Prostate gland (tissue), 2 donors: ENCODE measurements at regions not wholly inside any gene's neighbourhood (a gene's known extent, or its start where the extent isn't known, plus 50 kb on each side); places are given as distances from the start of the nearest gene placed in this dataset.

ENCODE experiments used
- POLR2A ChIP-seq: fragments of 450-650 bp; IDR thresholded peaks from one replicate; pipeline ENCODE4 v1.6.1; 2016; ENCODE audit warnings: antibody characterized with exemption, mild to moderate bottlenecking
- POLR2AphosphoS5 ChIP-seq: sonication (generic); formaldehyde crosslinking; IDR thresholded peaks from one replicate; pipeline ENCODE4 v1.6.1; 2017; ENCODE audit warnings: antibody characterized with exemption
- TF ChIP-seq, protein P1 (sequence below), 4 experiments: fragments of 200-600 bp in 2 of 4; fragments of 450-650 bp in 2 of 4; sonication (generic) in 2 of 4; IDR thresholded peaks; 1 replicate in 3 of 4; 2 replicates in 1 of 4; pipeline ENCODE4 v1.5.1; 2016 to 2019; ENCODE audit warnings: antibody characterized with exemption in 4 of 4, mild to moderate bottlenecking in 2 of 4, moderate library complexity in 2 of 4

DNA sequence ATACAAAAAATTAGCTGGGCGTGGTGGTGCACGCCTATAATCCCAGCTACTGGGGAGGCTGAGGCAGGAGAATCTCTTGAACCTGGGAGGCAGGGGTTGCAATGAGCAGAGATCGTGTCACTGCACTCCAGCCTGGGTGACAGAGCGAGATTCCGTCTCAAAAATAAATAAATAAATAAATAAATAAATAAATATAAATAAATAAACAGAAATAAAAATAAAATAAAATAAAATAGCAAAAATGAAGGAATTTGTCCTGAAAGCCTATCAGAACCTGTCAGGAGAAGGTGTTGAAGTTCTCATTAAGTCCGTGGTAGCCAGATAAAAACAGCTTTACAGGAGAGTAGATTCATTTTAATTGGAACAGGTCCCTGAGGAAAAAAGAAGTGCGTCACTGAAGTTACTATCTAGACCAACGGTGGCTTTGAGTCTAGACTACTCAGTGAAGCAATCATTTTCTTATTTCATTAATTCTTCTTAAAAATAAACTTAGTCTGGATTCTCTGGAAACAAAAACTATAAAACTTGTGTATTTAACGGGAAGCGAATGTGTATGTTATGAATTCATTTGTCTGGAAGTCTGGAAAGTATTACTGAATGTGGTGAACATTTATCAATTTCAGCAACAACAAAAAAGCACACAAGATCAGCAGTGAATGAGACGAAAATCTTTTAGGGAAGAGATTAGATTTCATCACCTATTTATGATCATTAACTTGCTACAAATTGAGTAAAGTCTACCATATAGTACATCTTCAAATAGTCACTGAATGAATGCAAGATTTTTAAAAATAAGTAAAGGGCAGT lies 248.5 kb upstream of the PDE3A start:
- TF ChIP-seq, protein P1, sequence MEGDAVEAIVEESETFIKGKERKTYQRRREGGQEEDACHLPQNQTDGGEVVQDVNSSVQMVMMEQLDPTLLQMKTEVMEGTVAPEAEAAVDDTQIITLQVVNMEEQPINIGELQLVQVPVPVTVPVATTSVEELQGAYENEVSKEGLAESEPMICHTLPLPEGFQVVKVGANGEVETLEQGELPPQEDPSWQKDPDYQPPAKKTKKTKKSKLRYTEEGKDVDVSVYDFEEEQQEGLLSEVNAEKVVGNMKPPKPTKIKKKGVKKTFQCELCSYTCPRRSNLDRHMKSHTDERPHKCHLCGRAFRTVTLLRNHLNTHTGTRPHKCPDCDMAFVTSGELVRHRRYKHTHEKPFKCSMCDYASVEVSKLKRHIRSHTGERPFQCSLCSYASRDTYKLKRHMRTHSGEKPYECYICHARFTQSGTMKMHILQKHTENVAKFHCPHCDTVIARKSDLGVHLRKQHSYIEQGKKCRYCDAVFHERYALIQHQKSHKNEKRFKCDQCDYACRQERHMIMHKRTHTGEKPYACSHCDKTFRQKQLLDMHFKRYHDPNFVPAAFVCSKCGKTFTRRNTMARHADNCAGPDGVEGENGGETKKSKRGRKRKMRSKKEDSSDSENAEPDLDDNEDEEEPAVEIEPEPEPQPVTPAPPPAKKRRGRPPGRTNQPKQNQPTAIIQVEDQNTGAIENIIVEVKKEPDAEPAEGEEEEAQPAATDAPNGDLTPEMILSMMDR (IDR thresholded peaks at IDR 0.05), result no peak
- no peak for TF ChIP-seq POLR2A
- no peak for TF ChIP-seq POLR2AphosphoS5
